NB4 (cell line): ENCODE measurements at regions not wholly inside any gene's neighbourhood (a gene's known extent, or its start where the extent isn't known, plus 50 kb on each side); places are given as distances from the start of the nearest gene placed in this dataset.

Source experiments
- POLR2A ChIP-seq: IDR thresholded peaks from 2 replicates; pipeline ENCODE4 v1.6.1; 2011; ENCODE audit warnings: mild to moderate bottlenecking; ENCODE audit not compliant: insufficient read length; ENCODE audit errors: extremely low read depth
- TF ChIP-seq, protein P1 (sequence below): IDR thresholded peaks from one replicate; pipeline ENCODE4 v1.5.1; 2012; ENCODE audit warnings: low read depth, low read length

GRCh38 chr4:137711502-137711901, 179.2 kb upstream of the PCDH18 start:
- TF ChIP-seq POLR2A, result no peak
- TF ChIP-seq, protein P1, sequence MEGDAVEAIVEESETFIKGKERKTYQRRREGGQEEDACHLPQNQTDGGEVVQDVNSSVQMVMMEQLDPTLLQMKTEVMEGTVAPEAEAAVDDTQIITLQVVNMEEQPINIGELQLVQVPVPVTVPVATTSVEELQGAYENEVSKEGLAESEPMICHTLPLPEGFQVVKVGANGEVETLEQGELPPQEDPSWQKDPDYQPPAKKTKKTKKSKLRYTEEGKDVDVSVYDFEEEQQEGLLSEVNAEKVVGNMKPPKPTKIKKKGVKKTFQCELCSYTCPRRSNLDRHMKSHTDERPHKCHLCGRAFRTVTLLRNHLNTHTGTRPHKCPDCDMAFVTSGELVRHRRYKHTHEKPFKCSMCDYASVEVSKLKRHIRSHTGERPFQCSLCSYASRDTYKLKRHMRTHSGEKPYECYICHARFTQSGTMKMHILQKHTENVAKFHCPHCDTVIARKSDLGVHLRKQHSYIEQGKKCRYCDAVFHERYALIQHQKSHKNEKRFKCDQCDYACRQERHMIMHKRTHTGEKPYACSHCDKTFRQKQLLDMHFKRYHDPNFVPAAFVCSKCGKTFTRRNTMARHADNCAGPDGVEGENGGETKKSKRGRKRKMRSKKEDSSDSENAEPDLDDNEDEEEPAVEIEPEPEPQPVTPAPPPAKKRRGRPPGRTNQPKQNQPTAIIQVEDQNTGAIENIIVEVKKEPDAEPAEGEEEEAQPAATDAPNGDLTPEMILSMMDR, result no peak
